ENCODE measurements at regions not wholly inside any gene's neighbourhood (a gene's known extent, or its start where the extent isn't known, plus 50 kb on each side); places are given as distances from the start of the nearest gene placed in this dataset.

DNA sequence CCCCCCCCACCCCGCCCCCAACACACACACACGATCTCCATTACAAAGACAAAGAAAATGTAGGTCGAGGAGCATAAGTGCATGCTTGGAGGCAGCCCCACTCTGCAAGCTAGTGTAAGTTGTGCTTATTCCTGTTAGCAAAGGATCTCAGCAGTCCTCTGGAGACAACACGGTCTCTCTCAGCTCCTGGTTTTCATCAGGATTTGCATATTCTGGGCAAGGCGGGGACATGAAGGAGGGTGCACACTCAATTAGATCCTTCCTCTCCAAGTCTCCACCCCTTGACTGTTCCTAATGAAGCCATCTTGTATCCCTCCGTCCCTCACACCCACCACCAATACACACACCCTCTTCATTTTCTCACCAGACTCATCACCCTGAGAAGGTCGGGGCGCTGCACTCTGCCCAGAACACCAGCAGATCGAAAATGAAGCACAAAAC, 63.8 kb downstream of the MRPL46 start:
- peak; percentile 10 for DNase-seq

- DNase-seq: no peak
These were observed 65.1 kb downstream of the MRPL46 start for GRCh38 chr15:88401996-88402656.

DNA sequence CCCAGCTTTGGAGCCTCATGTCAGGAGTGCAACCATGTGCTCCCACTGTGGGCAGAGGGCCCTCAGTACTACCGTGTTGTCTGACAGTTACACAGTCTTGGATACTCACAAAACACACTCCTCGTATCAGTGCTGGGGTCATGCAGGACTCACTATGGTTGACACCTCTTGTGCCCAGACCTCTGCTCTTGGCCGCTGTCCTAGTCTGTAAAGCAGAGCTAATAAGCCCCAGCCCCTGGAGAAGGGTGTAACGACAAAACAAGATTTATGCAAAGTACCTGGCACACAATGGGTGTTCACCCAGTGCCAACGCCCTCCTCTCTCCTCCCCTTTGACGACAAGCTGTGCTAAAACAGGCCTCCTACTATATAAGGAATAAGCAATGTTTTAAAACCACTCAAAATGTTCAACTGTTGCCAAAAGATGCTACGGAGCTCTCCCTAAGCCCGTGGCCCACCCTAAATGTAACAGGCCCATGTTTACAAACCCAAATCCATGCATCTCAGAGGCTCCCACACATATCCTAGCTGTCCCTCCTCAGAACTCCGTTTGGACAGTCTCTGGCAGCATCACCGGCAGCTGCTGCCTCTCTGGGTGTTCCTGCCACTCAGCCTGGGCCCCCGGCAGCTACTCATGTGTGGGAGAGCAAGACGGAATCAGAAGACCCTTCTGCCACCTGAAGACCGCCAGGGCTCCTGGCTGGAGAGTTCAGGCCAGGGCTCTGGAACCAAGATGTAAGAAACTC, 65.8 kb downstream of the MRPL46 start:
- no peak for DNase-seq

DNA sequence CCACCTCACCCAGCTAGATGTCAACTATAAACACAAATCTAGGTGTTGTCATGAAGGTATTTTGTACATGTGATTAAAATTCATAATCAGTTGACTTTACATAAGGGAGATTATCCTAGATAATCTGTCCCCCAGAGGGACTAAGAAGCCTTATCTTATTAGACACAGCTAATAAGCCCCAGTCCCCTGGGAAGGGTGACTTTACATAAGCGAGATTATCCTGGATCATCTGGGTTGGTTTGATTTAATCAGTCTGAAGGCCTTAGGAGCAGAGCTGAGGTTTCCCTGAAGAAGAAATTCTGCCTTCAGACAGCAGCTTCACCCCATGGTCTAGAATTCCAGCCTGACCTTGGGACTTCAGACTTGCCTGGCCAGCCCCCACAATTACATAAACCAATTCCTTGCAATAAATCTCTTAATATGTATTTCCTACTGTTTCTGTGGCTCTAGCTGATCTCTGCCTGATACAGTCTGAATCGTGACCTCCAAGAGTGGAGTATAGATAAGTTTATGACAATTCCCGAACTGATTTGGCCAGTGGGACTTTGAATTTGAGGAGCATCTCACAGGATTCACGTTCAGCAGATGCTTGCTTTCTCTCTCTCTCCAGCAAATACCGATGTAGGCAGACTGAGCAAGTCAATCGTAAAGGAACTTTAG, 66.5 kb downstream of the MRPL46 start:
- DNase-seq: no peak

GRCh38 chr15:88400084-88400483, 67.1 kb downstream of the MRPL46 start:
- no peak for DNase-seq

GRCh38 chr15:88399021-88399685, 68.0 kb downstream of the MRPL46 start:
- no peak for DNase-seq

DNA sequence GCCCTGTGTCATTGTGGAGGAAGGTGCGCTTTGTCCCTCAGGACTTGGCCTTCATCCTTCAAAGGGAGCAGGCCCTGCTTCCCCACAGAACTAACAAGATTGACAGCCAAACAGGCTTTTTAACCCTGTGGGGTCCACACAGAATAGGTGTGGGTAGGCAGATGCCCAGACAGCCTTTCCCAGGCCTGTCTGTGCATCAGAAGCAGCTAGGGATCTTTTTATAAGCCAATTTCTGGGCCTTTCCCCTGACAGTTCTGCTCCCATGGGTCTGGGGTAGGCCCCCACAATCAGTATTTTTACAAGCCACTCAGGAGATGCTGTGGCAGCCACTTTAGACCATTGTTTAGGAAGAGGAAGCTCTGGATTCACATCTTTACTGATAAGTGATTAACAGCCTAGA, 69.2 kb downstream of the MRPL46 start:
- no peak for DNase-seq

DNA sequence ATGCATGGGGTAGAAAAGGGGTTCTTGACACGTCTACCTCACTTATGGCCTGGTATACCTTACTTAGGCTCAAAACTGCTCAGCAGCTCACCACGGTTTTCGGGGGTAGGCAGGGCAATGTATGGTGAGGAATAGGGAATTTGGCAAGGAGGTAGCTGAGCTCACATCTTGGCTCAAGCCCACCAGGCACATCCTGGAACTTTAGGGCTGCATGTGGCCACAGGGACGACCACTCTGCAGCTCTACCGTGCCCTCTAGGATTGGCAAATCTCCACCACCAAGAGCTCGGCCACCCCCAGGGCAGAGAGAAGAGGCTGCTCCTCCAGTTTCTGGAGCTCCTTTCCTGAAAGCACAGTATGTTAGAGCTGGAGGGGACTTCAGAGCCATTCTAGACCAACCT, 69.7 kb downstream of the MRPL46 start:
- DNase-seq: no peak

DNA sequence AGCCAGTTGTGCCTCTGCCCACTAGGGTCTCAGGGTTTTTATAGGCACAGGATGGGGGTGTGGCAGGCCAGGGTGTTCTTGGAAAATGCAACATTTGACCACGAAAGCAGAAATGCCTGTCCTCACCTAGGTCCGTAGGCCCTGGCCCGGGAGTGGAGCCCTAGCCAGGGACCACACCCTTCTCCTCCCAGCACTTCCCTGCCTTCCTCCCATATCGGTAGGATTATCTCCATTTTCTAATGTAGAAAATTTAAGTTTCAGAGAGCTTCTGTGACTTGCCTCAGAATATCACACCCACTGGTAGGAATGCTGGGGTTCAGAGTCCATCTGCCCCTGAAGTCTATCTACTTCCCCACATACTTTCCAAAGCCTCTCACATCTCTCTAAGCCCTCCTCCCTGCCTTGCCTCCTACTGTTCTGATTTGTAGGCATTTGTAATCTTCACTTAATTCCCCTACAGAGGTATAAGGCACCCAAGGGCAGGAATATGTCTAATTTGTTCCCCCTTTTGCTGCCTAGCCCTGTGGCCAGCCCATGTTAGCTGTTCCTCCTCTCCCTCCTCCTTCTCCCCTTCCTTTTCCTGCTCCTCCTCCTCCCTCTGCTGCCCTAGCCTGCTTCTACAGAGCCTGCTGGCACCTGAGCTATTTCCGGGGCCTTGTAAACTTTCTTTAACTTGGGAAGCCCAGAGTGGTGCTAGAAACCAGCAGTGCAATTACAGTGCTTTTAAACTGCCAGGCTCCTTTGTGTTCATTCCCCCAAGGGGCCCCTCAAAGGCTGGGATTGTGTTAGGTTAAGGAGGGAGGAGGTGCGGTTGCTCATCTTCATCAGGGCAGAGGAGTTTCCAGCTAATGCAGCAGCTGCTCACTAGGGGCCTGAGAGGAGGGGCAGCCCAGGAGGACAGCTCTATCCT, 71.1 kb downstream of the MRPL46 start:
- DNase-seq: no peak

DNA sequence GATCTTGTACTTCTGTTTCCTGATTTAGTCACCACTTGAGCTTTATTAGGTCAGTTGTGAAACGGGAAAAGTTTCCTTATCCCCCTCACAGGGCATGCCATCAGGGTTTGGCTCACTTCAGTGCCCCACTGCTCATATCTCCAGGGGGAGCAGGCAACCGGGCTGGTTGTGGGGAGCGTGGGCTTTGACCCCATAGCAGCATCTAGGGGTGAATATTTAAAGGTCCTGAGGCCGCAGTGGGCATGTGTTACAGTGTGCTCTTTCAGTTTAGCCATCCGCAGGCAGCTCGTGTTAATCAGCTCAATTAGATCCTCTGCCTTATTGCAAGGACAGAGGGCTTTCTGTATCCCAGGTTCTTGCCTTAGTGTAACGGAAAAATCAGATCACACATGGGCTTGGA, 71.9 kb downstream of the MRPL46 start:
- no peak for DNase-seq

GRCh38 chr15:88394553-88395145, 72.5 kb downstream of the MRPL46 start:
- DNase-seq: no peak

- DNase-seq: no peak
These were observed 73.3 kb downstream of the MRPL46 start for GRCh38 chr15:88393719-88394519.

DNA sequence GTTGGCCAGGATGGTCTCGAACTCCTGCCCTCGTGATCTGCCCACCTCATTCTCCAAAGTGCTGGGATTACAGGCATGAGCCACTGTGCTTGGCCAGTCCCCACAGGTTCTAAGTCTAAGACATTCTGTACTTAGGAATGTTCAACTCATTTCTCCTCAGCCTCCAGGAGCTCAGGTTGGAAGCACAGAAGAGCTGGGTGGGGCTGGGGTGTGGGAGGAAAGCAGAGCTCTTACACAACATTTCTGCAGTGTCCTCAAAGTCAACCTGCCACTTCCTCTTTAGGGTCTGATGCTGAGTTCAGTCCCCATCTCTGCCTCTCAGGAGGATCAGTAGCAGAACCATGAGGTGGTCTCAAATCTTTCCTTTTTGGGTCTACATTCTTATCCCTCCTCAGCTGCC, 75.5 kb downstream of the MRPL46 start:
- DNase-seq: no peak

GRCh38 chr15:88391006-88391405, 76.2 kb downstream of the MRPL46 start:
- DNase-seq: no peak

DNA sequence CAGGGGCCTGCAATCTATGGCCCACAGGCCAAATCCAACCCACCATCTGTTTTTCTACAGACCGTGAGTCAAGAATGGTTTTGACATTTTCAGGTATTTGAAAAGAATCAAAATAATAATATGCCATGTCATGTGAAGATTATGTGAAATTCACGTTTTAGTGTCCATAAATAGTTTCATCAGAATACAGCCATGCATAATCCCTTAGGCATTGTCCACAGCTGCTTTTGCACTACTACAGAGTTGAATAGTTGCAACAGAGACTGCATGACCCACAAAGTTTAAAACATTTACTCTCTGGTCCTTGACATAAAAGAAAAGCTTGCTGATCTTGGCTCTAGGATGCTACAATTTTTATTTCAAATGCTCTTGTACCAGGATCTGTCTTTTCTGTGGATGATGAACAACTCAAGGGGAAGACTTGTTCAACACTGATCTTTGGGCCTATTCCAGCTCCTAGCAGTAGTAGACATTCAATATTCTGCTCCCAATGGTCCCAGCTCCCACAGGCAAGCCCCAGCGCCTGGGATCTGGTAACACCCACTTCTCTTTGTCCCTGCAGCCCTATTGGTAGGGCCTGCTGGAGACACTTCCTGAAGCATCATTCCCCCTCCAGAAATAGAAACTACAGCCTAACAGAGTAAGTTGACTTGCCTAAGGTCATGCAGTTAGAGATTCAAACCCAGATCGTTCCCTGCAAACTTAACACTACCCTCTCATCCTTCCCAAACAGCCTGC, 76.9 kb downstream of the MRPL46 start:
- DNase-seq: no peak

DNA sequence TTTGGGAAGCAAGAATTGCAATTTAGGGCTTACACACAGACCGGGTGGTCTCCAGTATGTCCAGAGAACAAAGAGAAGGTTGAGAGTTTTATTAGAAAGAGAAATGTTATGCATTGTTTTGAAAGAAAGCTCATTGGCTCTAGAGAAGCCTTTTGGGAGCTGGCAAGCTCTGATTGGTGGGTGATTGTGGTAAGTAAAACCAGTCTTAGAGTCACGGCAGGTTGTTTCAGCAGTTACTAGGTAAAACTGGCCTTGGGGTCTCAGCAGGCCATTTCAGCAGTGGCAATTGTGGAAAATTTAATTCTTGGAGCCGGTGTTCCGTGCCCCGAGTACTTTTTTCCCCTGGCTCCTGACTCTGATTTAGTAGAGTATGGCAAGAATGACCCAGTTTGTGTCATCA, 78.1 kb downstream of the MRPL46 start:
- no peak for DNase-seq

GRCh38 chr15:88388686-88389085, 78.5 kb downstream of the MRPL46 start:
- no peak for DNase-seq

DNA sequence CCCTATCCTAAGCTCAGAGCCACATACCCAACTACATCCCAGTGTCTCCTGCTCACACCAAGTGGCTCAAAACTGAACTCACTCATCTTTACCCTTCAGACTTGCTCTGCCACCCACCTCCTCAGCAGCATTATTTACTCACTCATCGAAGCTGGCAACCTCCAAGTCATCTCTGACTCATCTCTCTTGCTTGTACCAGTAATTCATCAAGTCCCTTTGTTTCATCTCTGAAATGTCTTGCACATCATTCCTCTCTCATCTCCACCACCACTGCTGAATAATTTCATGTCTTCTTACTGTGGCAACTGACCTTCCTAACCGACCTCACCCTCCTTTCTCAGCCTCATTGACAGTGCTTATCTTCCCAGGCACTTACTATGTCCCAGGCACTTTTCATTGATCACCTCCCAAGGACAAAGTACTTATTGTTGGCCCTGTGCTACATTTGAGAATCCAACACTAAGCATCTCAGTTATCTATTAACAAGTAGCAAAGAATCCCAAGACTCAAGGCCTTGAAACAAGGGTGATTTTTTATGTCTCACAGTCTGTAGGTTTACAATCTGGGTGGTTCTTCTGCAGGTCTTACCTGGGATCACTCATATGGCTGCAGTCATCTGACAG, 82.0 kb downstream of the MRPL46 start:
- DNase-seq: peak; percentile 66

DNA sequence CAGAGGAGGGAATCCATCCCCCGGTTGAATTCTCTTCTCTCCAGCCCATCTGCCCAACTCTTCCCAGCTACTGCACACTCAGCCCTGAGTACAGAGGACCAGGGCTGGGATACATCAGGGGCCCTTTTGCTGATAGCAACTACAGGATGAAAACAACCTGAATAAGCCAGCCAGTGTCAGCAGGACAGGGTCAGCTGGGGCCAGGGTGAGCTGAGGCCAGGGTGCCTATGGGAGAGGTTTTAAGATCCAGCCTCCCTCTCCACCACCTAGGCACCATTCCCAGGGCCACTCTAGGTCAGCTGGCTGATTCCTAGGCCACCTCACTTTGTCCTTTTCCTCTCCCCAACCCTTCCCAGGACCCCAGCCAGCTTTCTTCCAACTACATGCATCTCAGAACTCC, 83.8 kb downstream of the MRPL46 start:
- DNase-seq: no peak

- DNase-seq: no peak
These were observed 84.7 kb downstream of the MRPL46 start for GRCh38 chr15:88382482-88382983.

All from fibroblast of skin of right quadriceps (primary cell).